SU-DHL-6 (cell line): ENCODE measurements at regions not wholly inside any gene's neighbourhood (a gene's known extent, or its start where the extent isn't known, plus 50 kb on each side); places are given as distances from the start of the nearest gene placed in this dataset.

Experiments used
- EZH2phosphoT487 ChIP-seq: fragments of 200-600 bp; sonication (generic), shearing (Covaris generic); conservative IDR thresholded peaks from 2 replicates; pipeline ENCODE4 v1.6.1; 2018; ENCODE audit warnings: mild to moderate bottlenecking, antibody characterized with exemption, low read length, moderate library complexity, mixed read lengths
- TF ChIP-seq, protein P1 (sequence below): fragments of 200-600 bp; sonication (generic); IDR thresholded peaks from one replicate; pipeline ENCODE4 v1.5.1; 2017; ENCODE audit warnings: antibody characterized with exemption, mild to moderate bottlenecking, low read length, moderate library complexity; ENCODE audit not compliant: insufficient read depth, poor library complexity, severe bottlenecking

DNA sequence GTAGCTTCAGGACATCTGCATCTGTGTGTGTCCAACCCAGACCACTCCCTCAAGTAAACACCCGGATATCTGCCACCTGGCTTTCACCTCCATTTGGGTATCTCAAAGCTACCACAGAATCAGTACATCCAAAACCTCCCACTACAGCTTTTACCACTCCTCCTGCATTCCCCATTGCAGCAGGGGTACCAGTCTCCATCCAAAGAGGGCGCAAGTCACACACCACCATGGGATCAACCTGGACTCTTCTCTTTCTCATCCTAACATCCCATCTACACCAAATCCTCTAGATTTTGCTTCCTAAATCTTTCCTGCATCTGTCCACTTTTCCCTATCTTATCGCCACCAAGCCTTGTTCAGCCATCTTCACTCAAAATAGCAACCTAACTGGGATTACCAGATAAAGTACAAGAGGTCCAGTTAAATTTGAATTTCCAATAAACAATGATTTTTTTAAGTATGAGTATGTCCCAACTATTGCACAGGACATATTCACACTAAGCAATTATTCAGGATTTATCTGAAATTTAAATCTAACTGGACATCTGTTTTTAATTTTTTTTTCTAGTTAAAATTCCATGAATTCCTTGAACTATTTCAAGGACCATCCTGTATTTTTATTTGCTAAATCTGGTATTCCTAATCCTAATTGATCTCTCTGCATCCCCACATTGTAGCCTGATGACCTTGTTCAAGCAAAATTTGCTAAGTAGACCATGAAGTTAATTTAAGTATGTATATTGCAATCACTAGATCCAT, 164.3 kb upstream of the MLN start:
- TF ChIP-seq, protein P1, sequence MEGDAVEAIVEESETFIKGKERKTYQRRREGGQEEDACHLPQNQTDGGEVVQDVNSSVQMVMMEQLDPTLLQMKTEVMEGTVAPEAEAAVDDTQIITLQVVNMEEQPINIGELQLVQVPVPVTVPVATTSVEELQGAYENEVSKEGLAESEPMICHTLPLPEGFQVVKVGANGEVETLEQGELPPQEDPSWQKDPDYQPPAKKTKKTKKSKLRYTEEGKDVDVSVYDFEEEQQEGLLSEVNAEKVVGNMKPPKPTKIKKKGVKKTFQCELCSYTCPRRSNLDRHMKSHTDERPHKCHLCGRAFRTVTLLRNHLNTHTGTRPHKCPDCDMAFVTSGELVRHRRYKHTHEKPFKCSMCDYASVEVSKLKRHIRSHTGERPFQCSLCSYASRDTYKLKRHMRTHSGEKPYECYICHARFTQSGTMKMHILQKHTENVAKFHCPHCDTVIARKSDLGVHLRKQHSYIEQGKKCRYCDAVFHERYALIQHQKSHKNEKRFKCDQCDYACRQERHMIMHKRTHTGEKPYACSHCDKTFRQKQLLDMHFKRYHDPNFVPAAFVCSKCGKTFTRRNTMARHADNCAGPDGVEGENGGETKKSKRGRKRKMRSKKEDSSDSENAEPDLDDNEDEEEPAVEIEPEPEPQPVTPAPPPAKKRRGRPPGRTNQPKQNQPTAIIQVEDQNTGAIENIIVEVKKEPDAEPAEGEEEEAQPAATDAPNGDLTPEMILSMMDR, result no peak
- no peak for TF ChIP-seq EZH2phosphoT487
